HFFc6 (cell line): ENCODE measurements at regions not wholly inside any gene's neighbourhood (a gene's known extent, or its start where the extent isn't known, plus 50 kb on each side); places are given as distances from the start of the nearest gene placed in this dataset.

Experiments
- DNase-seq: peaks from one replicate; pipeline ENCODE4 v3.0.0-alpha.2; 2018
- H3K27ac Mint-ChIP-seq: 2 replicates; pipeline ENCODE4 v1.8.0; 2020; ENCODE audit warnings: mild to moderate bottlenecking, mixed read lengths
- H3K27me3 Mint-ChIP-seq: 2 replicates; pipeline ENCODE4 v1.8.0; 2021; ENCODE audit warnings: mild to moderate bottlenecking, moderate library complexity, mixed read lengths; ENCODE audit not compliant: insufficient read depth
- H3K36me3 Mint-ChIP-seq: 2 replicates; pipeline ENCODE4 v1.8.0; 2021; ENCODE audit warnings: low read depth, mixed read lengths
- H3K4me1 Mint-ChIP-seq: 2 replicates; pipeline ENCODE4 v1.8.0; 2020; ENCODE audit warnings: low read depth, mixed read lengths
- H3K4me3 Mint-ChIP-seq: 2 replicates; pipeline ENCODE4 v1.8.0; 2020; ENCODE audit warnings: mild to moderate bottlenecking, moderate library complexity, mixed read lengths
- H3K9me3 Mint-ChIP-seq: 2 replicates; pipeline ENCODE4 v1.8.0; 2020; ENCODE audit warnings: mild to moderate bottlenecking, mixed read lengths
- CTCF ChIP-seq: fragments of 200-600 bp; sonication (generic); IDR thresholded peaks from 2 replicates; pipeline ENCODE4 v1.5.0; 2021; ENCODE audit warnings: antibody characterized with exemption, mild to moderate bottlenecking

- no peak for TF ChIP-seq CTCF
- Mint-ChIP-seq H3K4me1 (peaks cover under 1% of the 10 kb centered on the region; the same call in 1 of the 2 replicates), H3K4me3 (no peak overlapping the region), H3K27me3 (peaks cover 4% of the 10 kb centered on the region), H3K36me3 (no peaks in the 10 kb centered on the region), H3K9me3 (no peaks in the 10 kb centered on the region), H3K27ac (no peak overlapping the region)
- DNase-seq = no peak
Measured at GRCh38 chr6:14226051-14226660, 108.6 kb downstream of the CD83 start.

- TF ChIP-seq CTCF = no peak
- H3K36me3 Mint-ChIP-seq = no peaks in the 10 kb centered on the region
- peak; percentile 60 for DNase-seq
- H3K27me3 Mint-ChIP-seq = peaks cover 10% of the 10 kb centered on the region; the same call in 1 of the 2 replicates
- H3K4me3 Mint-ChIP-seq = no peak overlapping the region
- H3K4me1 Mint-ChIP-seq = peaks cover 11% of the 10 kb centered on the region
- H3K9me3 Mint-ChIP-seq = no peaks in the 10 kb centered on the region
- H3K27ac Mint-ChIP-seq = no peak overlapping the region
Measured at GRCh38 chr6:14228571-14228970, 111.0 kb downstream of the CD83 start.

GRCh38 chr6:14231071-14231483 lies 113.5 kb downstream of the CD83 start:
- no peaks in the 10 kb centered on the region for H3K36me3 Mint-ChIP-seq
- no peak for TF ChIP-seq CTCF
- peaks cover 11% of the 10 kb centered on the region for H3K4me1 Mint-ChIP-seq
- H3K4me3 Mint-ChIP-seq = no peak overlapping the region
- peaks cover 11% of the 10 kb centered on the region; the same call in 1 of the 2 replicates for H3K27me3 Mint-ChIP-seq
- H3K9me3 Mint-ChIP-seq = no peaks in the 10 kb centered on the region
- no peak overlapping the region for H3K27ac Mint-ChIP-seq
- no peak for DNase-seq

GRCh38 chr6:14231501-14232280 lies 114.1 kb downstream of the CD83 start:
- no peak for DNase-seq

GRCh38 chr6:14232889-14233288 lies 115.3 kb downstream of the CD83 start:
- peaks cover 11% of the 10 kb centered on the region for H3K4me1 Mint-ChIP-seq
- H3K9me3 Mint-ChIP-seq = no peaks in the 10 kb centered on the region
- DNase-seq = no peak
- H3K4me3 Mint-ChIP-seq = no peak overlapping the region
- no peak overlapping the region for H3K27ac Mint-ChIP-seq
- TF ChIP-seq CTCF = no peak
- H3K36me3 Mint-ChIP-seq = no peaks in the 10 kb centered on the region
- peaks cover 10% of the 10 kb centered on the region; the same call in 1 of the 2 replicates for H3K27me3 Mint-ChIP-seq

More at GRCh38 chr6:14231501-14232280, 114.1 kb downstream of the CD83 start:
- H3K4me3 Mint-ChIP-seq = no peak overlapping the region
- TF ChIP-seq CTCF = no peak
- peaks cover 14% of the 10 kb centered on the region; the same call in 1 of the 2 replicates for H3K27me3 Mint-ChIP-seq
- no peaks in the 10 kb centered on the region for H3K9me3 Mint-ChIP-seq
- H3K4me1 Mint-ChIP-seq = peaks cover 11% of the 10 kb centered on the region
- H3K36me3 Mint-ChIP-seq = no peaks in the 10 kb centered on the region
- no peak overlapping the region for H3K27ac Mint-ChIP-seq
